ENCODE measurements at regions not wholly inside any gene's neighbourhood (a gene's known extent, or its start where the extent isn't known, plus 50 kb on each side); places are given as distances from the start of the nearest gene placed in this dataset.

GRCh38 chr7:85620936-85621685, 434.3 kb upstream of the SEMA3D start:
- DNase-seq (no peak), ATAC-seq (no peak)
- TF ChIP-seq CTCF (IDR thresholded peaks at IDR 0.05) = no peak

GRCh38 chr7:85619236-85619635, 432.4 kb upstream of the SEMA3D start:
- Histone ChIP-seq H3K36me3 (ENCODE audit: low read depth) (no peaks in the 10 kb centered on the region), H3K4me3 (no peak overlapping the region), H3K4me1 (ENCODE audit: low read depth) (no peaks in the 10 kb centered on the region), H3K9me3 (no peaks in the 10 kb centered on the region)
- no peak for TF ChIP-seq CTCF (IDR thresholded peaks at IDR 0.05)
- no peak for DNase-seq
- intact Hi-C loops (cut with DNase I, micrococcal nuclease) = no loop called here
- ATAC-seq = no peak

More at GRCh38 chr7:85620936-85621685, 434.3 kb upstream of the SEMA3D start:
- H3K4me1 ChIP-seq (ENCODE audit: low read depth) = no peaks in the 10 kb centered on the region
- intact Hi-C loops (cut with DNase I, micrococcal nuclease) = no loop called here
- no peaks in the 10 kb centered on the region for H3K9me3 ChIP-seq
- no peak overlapping the region for H3K4me3 ChIP-seq
- no peaks in the 10 kb centered on the region for H3K36me3 ChIP-seq (ENCODE audit: low read depth)

DNA sequence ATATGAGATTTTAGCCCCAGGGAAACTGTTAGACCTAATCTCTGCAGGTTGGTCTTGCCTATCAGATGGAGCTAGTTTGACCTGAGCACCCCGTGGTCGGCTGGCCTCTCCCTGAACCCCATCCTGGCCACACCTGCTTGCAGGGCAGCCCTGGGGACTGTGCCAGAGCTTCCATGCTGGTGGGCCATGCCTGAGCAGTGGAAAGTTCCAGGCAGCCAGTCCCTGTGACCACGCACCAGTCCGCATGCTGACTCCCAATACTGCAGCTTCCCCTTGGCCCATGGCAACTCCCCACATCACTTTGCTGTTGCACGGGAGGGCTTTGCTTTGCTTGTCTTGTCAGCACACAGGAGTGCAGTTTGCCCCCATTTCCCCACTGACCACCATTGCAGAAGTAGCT, 427.8 kb upstream of the SEMA3D start:
- intact Hi-C loops (cut with DNase I, micrococcal nuclease) = no loop called here
- H3K4me3 ChIP-seq = no peak overlapping the region
- TF ChIP-seq CTCF (IDR thresholded peaks at IDR 0.05) = no peak
- ATAC-seq (no peak), DNase-seq (no peak)
- H3K4me1 ChIP-seq (ENCODE audit: low read depth) = no peaks in the 10 kb centered on the region
- H3K9me3 ChIP-seq = no peaks in the 10 kb centered on the region
- no peaks in the 10 kb centered on the region for H3K36me3 ChIP-seq (ENCODE audit: low read depth)

GRCh38 chr7:85612514-85612913, 425.7 kb upstream of the SEMA3D start:
- no peaks in the 10 kb centered on the region for H3K9me3 ChIP-seq
- no peaks in the 10 kb centered on the region for H3K4me1 ChIP-seq (ENCODE audit: low read depth)
- no peak for TF ChIP-seq CTCF (IDR thresholded peaks at IDR 0.05)
- intact Hi-C loops (cut with DNase I, micrococcal nuclease) = no loop called here
- no peak overlapping the region for H3K4me3 ChIP-seq
- ATAC-seq (no peak), DNase-seq (no peak)
- no peaks in the 10 kb centered on the region for H3K36me3 ChIP-seq (ENCODE audit: low read depth)

DNA sequence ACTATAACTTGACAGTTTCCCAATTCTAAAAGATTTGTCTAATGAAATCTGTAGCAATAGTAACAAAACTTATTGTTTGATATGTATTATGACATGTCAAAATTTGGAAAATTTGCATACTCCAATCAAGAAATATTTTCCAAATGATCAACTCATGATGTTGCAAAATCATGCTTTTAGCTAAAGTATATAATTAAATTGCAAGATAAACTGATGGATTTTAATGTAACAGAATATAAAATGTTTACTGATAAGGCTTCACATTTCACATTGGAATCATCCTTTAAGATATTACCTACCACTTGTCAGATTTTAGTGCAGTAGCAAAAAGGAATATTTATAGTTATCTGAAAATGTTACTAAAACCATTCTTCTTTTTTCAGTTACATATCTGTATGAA, 421.9 kb upstream of the SEMA3D start:
- Histone ChIP-seq H3K4me3 (no peak overlapping the region), H3K36me3 (ENCODE audit: low read depth) (no peaks in the 10 kb centered on the region), H3K9me3 (no peaks in the 10 kb centered on the region), H3K4me1 (ENCODE audit: low read depth) (no peaks in the 10 kb centered on the region)
- intact Hi-C loops (cut with DNase I, micrococcal nuclease) = no loop called here
- no peak for TF ChIP-seq CTCF (IDR thresholded peaks at IDR 0.05)
- ATAC-seq (no peak), DNase-seq (no peak)

DNA sequence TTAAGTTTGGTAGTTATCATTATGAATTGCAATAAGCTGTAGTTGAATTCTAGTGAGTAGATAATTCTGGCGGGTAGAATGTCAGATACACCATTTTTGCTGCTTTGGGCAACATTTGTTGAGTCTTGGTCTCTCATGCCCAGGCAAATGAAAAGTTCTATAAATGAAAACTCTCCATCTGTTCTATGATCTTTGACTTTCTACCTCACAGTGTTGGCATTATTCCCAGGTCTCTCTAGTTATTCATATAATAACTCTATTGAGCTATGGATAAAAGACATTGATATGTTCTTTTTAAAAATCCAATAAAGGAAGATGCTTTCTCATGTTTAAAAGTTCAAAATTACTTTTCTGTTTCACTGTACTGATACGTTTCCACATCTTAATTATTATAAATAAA, 415.3 kb upstream of the SEMA3D start:
- DNase-seq (no peak), ATAC-seq (no peak)
- H3K4me3 ChIP-seq = no peak overlapping the region
- intact Hi-C loops (cut with DNase I, micrococcal nuclease) = no loop called here
- TF ChIP-seq CTCF (IDR thresholded peaks at IDR 0.05) = no peak
- H3K9me3 ChIP-seq = no peaks in the 10 kb centered on the region
- no peaks in the 10 kb centered on the region for H3K4me1 ChIP-seq (ENCODE audit: low read depth)
- H3K36me3 ChIP-seq (ENCODE audit: low read depth) = no peaks in the 10 kb centered on the region
